Left ventricle myocardium inferior (tissue), 1 donor: ENCODE measurements at regions not wholly inside any gene's neighbourhood (a gene's known extent, or its start where the extent isn't known, plus 50 kb on each side); places are given as distances from the start of the nearest gene placed in this dataset.

ENCODE experiments used
- DNase-seq: peaks from one replicate; pipeline ENCODE4 v3.0.0-alpha.2; 2020
- H3K27ac ChIP-seq: fragments of 200-600 bp; replicated peaks from 2 replicates; pipeline ENCODE4 v1.8.0; 2021
- H3K27me3 ChIP-seq: fragments of 200-600 bp; 2 replicates; pipeline ENCODE4 v1.8.0; 2021; ENCODE audit warnings: low read depth
- H3K36me3 ChIP-seq: fragments of 200-600 bp; 2 replicates; pipeline ENCODE4 v1.8.0; 2021
- H3K4me1 ChIP-seq: fragments of 200-600 bp; 2 replicates; pipeline ENCODE4 v1.8.0; 2021
- H3K4me3 ChIP-seq: fragments of 200-600 bp; 2 replicates; pipeline ENCODE4 v1.8.0; 2021; ENCODE audit warnings: mild to moderate bottlenecking, moderate library complexity
- H3K9me3 ChIP-seq: fragments of 200-600 bp; replicated peaks from 2 replicates; pipeline ENCODE4 v1.8.0; 2021
- CTCF ChIP-seq: fragments of 200-600 bp; IDR thresholded peaks from 2 replicates; pipeline ENCODE4 v1.8.0; 2021; ENCODE audit warnings: antibody characterized with exemption, mild to moderate bottlenecking, borderline replicate concordance
- intact Hi-C: fragments of 100-400 bp; cut with micrococcal nuclease; formaldehyde crosslinking; loops from one replicate; pipeline ENCODE4 v1.11.0; 2022
- donor health status: DM: no; HTN: yes; CAD: no; lungs with severe emphysema.

GRCh38 chr1:229815961-229816360 is 189.9 kb downstream of the URB2 start:
- no peaks in the 10 kb centered on the region for H3K36me3 ChIP-seq
- intact Hi-C loops = no loop called here
- no peak for TF ChIP-seq CTCF

GRCh38 chr1:229817936-229818335 is 191.9 kb downstream of the URB2 start:
- Histone ChIP-seq H3K4me3 (no peak overlapping the region), H3K9me3 (no peaks in the 10 kb centered on the region), H3K27me3 (no peaks in the 10 kb centered on the region), H3K27ac (no peak overlapping the region), H3K36me3 (no peaks in the 10 kb centered on the region), H3K4me1 (no peaks in the 10 kb centered on the region)
- intact Hi-C loops = no loop called here
- no peak for TF ChIP-seq CTCF
- DNase-seq = no peak

More at GRCh38 chr1:229815961-229816360, 189.9 kb downstream of the URB2 start:
- H3K9me3 ChIP-seq = peaks cover 2% of the 10 kb centered on the region
- H3K4me1 ChIP-seq = no peaks in the 10 kb centered on the region
- H3K27ac ChIP-seq = no peak overlapping the region
- H3K27me3 ChIP-seq = no peaks in the 10 kb centered on the region
- DNase-seq = no peak
- H3K4me3 ChIP-seq = no peak overlapping the region

- no peak overlapping the region for H3K27ac ChIP-seq
- H3K27me3 ChIP-seq = no peaks in the 10 kb centered on the region
- intact Hi-C loops = no loop called here
- no peaks in the 10 kb centered on the region for H3K4me1 ChIP-seq
- TF ChIP-seq CTCF = no peak
- H3K4me3 ChIP-seq = no peak overlapping the region
- H3K36me3 ChIP-seq = no peaks in the 10 kb centered on the region
- no peaks in the 10 kb centered on the region for H3K9me3 ChIP-seq
- DNase-seq = no peak
Observed at GRCh38 chr1:229819091-229819490, 193.0 kb downstream of the URB2 start.

GRCh38 chr1:229822026-229822425 is 196.0 kb downstream of the URB2 start:
- Histone ChIP-seq H3K4me3 (no peak overlapping the region), H3K27me3 (no peaks in the 10 kb centered on the region), H3K36me3 (no peaks in the 10 kb centered on the region), H3K9me3 (no peaks in the 10 kb centered on the region), H3K4me1 (no peaks in the 10 kb centered on the region), H3K27ac (no peak overlapping the region)
- no peak for DNase-seq
- no peak for TF ChIP-seq CTCF
- intact Hi-C loops = no loop called here

- H3K27ac ChIP-seq = no peak overlapping the region
- H3K27me3 ChIP-seq = no peaks in the 10 kb centered on the region
Observed at GRCh38 chr1:229825042-229825441, 199.0 kb downstream of the URB2 start.

More at GRCh38 chr1:229825042-229825441, 199.0 kb downstream of the URB2 start:
- H3K4me3 ChIP-seq = no peak overlapping the region
- no peaks in the 10 kb centered on the region for H3K4me1 ChIP-seq
- no peak for TF ChIP-seq CTCF
- H3K36me3 ChIP-seq = no peaks in the 10 kb centered on the region
- DNase-seq = no peak
- intact Hi-C loops = no loop called here
- no peaks in the 10 kb centered on the region for H3K9me3 ChIP-seq
